ENCODE measurements at regions not wholly inside any gene's neighbourhood (a gene's known extent, or its start where the extent isn't known, plus 50 kb on each side); places are given as distances from the start of the nearest gene placed in this dataset.

GRCh38 chr13:106874323-106874722, 306.4 kb upstream of the ARGLU1 start:
- in situ Hi-C loops (cut with MboI) = no loop called here

More at GRCh38 chr13:106874323-106874722, 306.4 kb upstream of the ARGLU1 start:
- FAIRE-seq = no peak
- Histone ChIP-seq H3K27ac (ENCODE audit: extremely low read depth, low read depth, low read length) (no peak overlapping the region), H2AFZ (ENCODE audit: low read depth, low read length) (no peak overlapping the region), H3K9me1 (ENCODE audit: control insufficient read depth, insufficient read depth, low read length) (no peaks in the 10 kb centered on the region), H3K9ac (ENCODE audit: insufficient read depth in 1 of 2, low read depth in 2 of 2, low read length in 2 of 2) (no peak overlapping the region), H3K79me2 (ENCODE audit: control insufficient read depth, insufficient read depth, low read length) (no peaks in the 10 kb centered on the region), H4K20me1 (replicated peaks; ENCODE audit: control insufficient read depth, insufficient read depth, low read length) (no peaks in the 10 kb centered on the region), H3K9me3 (replicated peaks; ENCODE audit: control insufficient read depth, insufficient read depth, low read depth, low read length) (no peaks in the 10 kb centered on the region), H3K4me3 (no peak overlapping the region), H3K4me2 (ENCODE audit: insufficient read depth, low read length) (no peak overlapping the region), H3K4me1 (replicated peaks in 1 of 2; ENCODE audit: control insufficient read depth in 2 of 2, insufficient read depth in 2 of 2, low read length in 2 of 2) (no peaks in the 10 kb centered on the region), H3K36me3 (ENCODE audit: control insufficient read depth, insufficient read depth, low read length) (no peaks in the 10 kb centered on the region), H3K27me3 (ENCODE audit: control insufficient read depth in 2 of 2, insufficient read depth in 2 of 2, low read length in 2 of 2) (no peaks in the 10 kb centered on the region)
- no TSS peak for BruUV-seq (replicated peaks)
- no peak for TF ChIP-seq CHD4 (IDR thresholded peaks at IDR 0.05; ENCODE audit: insufficient read depth, insufficient replicate concordance, low read depth, low read length, poor library complexity, severe bottlenecking)
- no peak for TF ChIP-seq BCLAF1 (IDR thresholded peaks at IDR 0.05; ENCODE audit: borderline replicate concordance in 1 of 2, control insufficient read depth in 1 of 2, low read depth in 2 of 2, low read length in 1 of 2)
- no peak for TF ChIP-seq FOXA1 (IDR thresholded peaks at IDR 0.05; ENCODE audit: borderline replicate concordance)
- TF ChIP-seq CCAR2 (IDR thresholded peaks at IDR 0.05; ENCODE audit: low read depth, low read length) = no peak
- TF ChIP-seq ZNF696 (CRISPR knock-in tag; conservative IDR thresholded peaks at IDR 0.05) = no peak
- no peak for TF ChIP-seq NFIX (CRISPR knock-in tag; IDR thresholded peaks at IDR 0.05; ENCODE audit: low read depth)
- no peak for ATAC-seq
- CTCF ChIA-PET (ENCODE audit: low intra/inter-chr PET ratio) = no interaction called here
- POLR2A ChIA-PET = no interaction called here
- intact Hi-C loops (cut with micrococcal nuclease) = no loop called here
- DNase-seq (ENCODE audit: extremely low read depth in 1 of 4, low spot score in 3 of 4) = no peak
- WGBS (ENCODE audit: insufficient coverage, low coverage, missing lambda C conversion rate) = 6% methylated on average over 2 of the region's 2 CpGs

Measured in K562 (cell line).